ENCODE measurements at regions not wholly inside any gene's neighbourhood (a gene's known extent, or its start where the extent isn't known, plus 50 kb on each side); places are given as distances from the start of the nearest gene placed in this dataset.
"Not testable (repeated sequence)": the region's sequence is repeated elsewhere in the genome, so short reads cannot be mapped to it uniquely, and the experiment has no call there.

DNA sequence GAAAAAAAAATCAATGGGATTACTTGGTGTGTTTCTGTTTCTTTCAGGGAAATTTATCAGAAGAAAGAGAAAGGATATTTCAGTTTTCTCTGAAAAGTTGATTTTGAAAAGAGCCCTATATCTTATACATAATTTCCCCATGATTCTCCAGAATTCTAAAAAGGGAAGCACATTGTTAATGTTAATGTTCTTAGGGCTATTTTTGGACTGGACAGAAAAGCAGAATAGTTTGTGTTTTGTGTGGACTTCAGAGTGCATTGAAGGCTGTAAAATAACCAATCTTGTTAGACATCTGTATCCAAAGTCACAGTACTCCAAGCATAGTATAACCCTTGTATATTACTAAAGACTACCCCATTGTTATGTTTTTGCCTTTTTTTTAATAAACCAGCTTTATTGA, 130.3 kb downstream of the SEPTIN7 start:
- not testable (repeated sequence) for H3K4me1 ChIP-seq (ENCODE audit: control insufficient read depth in 2 of 2, insufficient read depth in 1 of 2, low read depth in 1 of 2, low read length in 2 of 2); H3K23ac ChIP-seq (ENCODE audit: low read depth, low read length, poor library complexity); H4K8ac ChIP-seq (ENCODE audit: low read depth, low read length); H3K27ac ChIP-seq (replicated peaks; ENCODE audit: low read length); H3K4me3 ChIP-seq (ENCODE audit: low read length in 2 of 2); H3K18ac ChIP-seq (ENCODE audit: low read length); H4K91ac ChIP-seq (ENCODE audit: low read depth, low read length, poor library complexity); H3K4me2 ChIP-seq (ENCODE audit: insufficient read depth, low read length, poor library complexity, severe bottlenecking); H3K36me3 ChIP-seq (replicated peaks in 1 of 2; ENCODE audit: control insufficient read depth in 2 of 2, insufficient read depth in 2 of 2, low read length in 2 of 2); H2AK5ac ChIP-seq (ENCODE audit: low read depth, low read length); H2BK5ac ChIP-seq (ENCODE audit: low read length); DNase-seq (ENCODE audit: low spot score); H3K9ac ChIP-seq (ENCODE audit: low read depth, low read length, poor library complexity); H2BK12ac ChIP-seq (ENCODE audit: low read length); H3K79me1 ChIP-seq (ENCODE audit: low read depth, low read length); H2AFZ ChIP-seq (ENCODE audit: low read length); H3K9me3 ChIP-seq (replicated peaks in 1 of 2; ENCODE audit: control insufficient read depth in 2 of 2, insufficient read depth in 1 of 2, low read depth in 1 of 2, low read length in 2 of 2); H3K27me3 ChIP-seq (ENCODE audit: control insufficient read depth in 3 of 3, insufficient read depth in 3 of 3, low read depth in 1 of 3, low read length in 3 of 3); H3K4ac ChIP-seq (ENCODE audit: low read length); H2BK15ac ChIP-seq (ENCODE audit: low read length); H3K14ac ChIP-seq (ENCODE audit: low read length); H2BK120ac ChIP-seq (ENCODE audit: low read depth, low read length)

- not testable (repeated sequence) for H2BK5ac ChIP-seq (ENCODE audit: low read length); H3K9ac ChIP-seq (ENCODE audit: low read depth, low read length, poor library complexity); H2AFZ ChIP-seq (ENCODE audit: low read length); H2BK120ac ChIP-seq (ENCODE audit: low read depth, low read length); H3K36me3 ChIP-seq (replicated peaks in 1 of 2; ENCODE audit: control insufficient read depth in 2 of 2, insufficient read depth in 2 of 2, low read length in 2 of 2); H3K4me3 ChIP-seq (ENCODE audit: low read length in 2 of 2); H3K4me2 ChIP-seq (ENCODE audit: insufficient read depth, low read length, poor library complexity, severe bottlenecking); H2BK12ac ChIP-seq (ENCODE audit: low read length); H4K91ac ChIP-seq (ENCODE audit: low read depth, low read length, poor library complexity); H2BK15ac ChIP-seq (ENCODE audit: low read length); H3K79me1 ChIP-seq (ENCODE audit: low read depth, low read length); H3K23ac ChIP-seq (ENCODE audit: low read depth, low read length, poor library complexity); H3K27ac ChIP-seq (replicated peaks; ENCODE audit: low read length); H3K4ac ChIP-seq (ENCODE audit: low read length); H3K4me1 ChIP-seq (ENCODE audit: control insufficient read depth in 2 of 2, insufficient read depth in 1 of 2, low read depth in 1 of 2, low read length in 2 of 2); DNase-seq (ENCODE audit: low spot score); H4K8ac ChIP-seq (ENCODE audit: low read depth, low read length); H3K27me3 ChIP-seq (ENCODE audit: control insufficient read depth in 3 of 3, insufficient read depth in 3 of 3, low read depth in 1 of 3, low read length in 3 of 3); H3K18ac ChIP-seq (ENCODE audit: low read length); H3K14ac ChIP-seq (ENCODE audit: low read length); H3K9me3 ChIP-seq (replicated peaks in 1 of 2; ENCODE audit: control insufficient read depth in 2 of 2, insufficient read depth in 1 of 2, low read depth in 1 of 2, low read length in 2 of 2); H2AK5ac ChIP-seq (ENCODE audit: low read depth, low read length)
These were observed 130.7 kb downstream of the SEPTIN7 start for GRCh38 chr7:35931551-35931950.

DNA sequence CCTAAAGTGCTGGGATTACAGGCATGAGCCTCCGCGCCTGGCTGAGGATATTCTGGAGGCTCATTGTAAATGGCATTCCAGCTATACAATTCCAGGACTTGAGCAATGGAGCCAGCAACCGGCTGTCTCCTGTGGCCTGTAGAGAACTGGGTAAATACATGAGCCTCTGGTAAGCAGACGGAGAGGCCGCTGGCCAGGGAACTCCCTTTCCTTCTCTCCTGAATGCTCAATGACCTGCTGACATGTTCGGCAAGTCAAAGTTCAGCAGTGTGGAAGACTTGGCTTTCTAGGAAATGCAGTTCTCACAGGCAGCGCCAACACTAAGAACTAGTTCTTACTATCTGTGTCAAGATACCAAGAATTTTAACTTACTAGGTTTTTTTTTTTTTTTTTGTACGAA, 139.8 kb downstream of the SEPTIN7 start:
- not testable (repeated sequence) for H3K4me1 ChIP-seq (ENCODE audit: control insufficient read depth in 2 of 2, insufficient read depth in 1 of 2, low read depth in 1 of 2, low read length in 2 of 2); H3K4me3 ChIP-seq (ENCODE audit: low read length in 2 of 2); H3K27me3 ChIP-seq (ENCODE audit: control insufficient read depth in 3 of 3, insufficient read depth in 3 of 3, low read depth in 1 of 3, low read length in 3 of 3); H3K27ac ChIP-seq (replicated peaks; ENCODE audit: low read length); H3K18ac ChIP-seq (ENCODE audit: low read length); H3K9me3 ChIP-seq (replicated peaks in 1 of 2; ENCODE audit: control insufficient read depth in 2 of 2, insufficient read depth in 1 of 2, low read depth in 1 of 2, low read length in 2 of 2); DNase-seq (ENCODE audit: low spot score); H3K4ac ChIP-seq (ENCODE audit: low read length); H2BK12ac ChIP-seq (ENCODE audit: low read length); H2AFZ ChIP-seq (ENCODE audit: low read length); H3K4me2 ChIP-seq (ENCODE audit: insufficient read depth, low read length, poor library complexity, severe bottlenecking); H2BK120ac ChIP-seq (ENCODE audit: low read depth, low read length); H2AK5ac ChIP-seq (ENCODE audit: low read depth, low read length); H3K79me1 ChIP-seq (ENCODE audit: low read depth, low read length); H4K91ac ChIP-seq (ENCODE audit: low read depth, low read length, poor library complexity); H3K9ac ChIP-seq (ENCODE audit: low read depth, low read length, poor library complexity); H2BK5ac ChIP-seq (ENCODE audit: low read length); H3K36me3 ChIP-seq (replicated peaks in 1 of 2; ENCODE audit: control insufficient read depth in 2 of 2, insufficient read depth in 2 of 2, low read length in 2 of 2); H4K8ac ChIP-seq (ENCODE audit: low read depth, low read length); H3K14ac ChIP-seq (ENCODE audit: low read length); H2BK15ac ChIP-seq (ENCODE audit: low read length); H3K23ac ChIP-seq (ENCODE audit: low read depth, low read length, poor library complexity)
- no CpG with 5 or more reads among the region's 8 CpGs for WGBS, 2 donors (ENCODE audit: extremely low coverage in 2 of 2, insufficient read length in 2 of 2, insufficient replicate concordance in 1 of 2)

DNA sequence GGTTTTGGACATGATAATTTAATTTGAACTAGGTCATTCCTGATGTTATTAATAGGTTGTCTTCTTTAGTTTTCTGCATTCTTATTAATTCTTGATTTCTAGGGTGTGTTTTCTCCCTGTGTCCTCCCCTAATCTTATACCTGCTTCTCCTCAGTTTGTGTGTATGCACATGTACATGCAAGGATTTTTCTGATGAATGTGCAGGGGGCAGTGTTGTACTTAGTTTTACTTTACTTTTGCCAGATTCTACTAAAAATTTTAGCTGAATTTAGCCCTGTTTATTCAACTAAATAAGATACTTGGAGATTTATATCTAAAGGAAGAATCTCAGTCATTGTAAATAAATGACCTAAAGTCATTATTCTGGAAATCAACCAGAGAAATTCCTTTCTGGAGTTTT, 144.8 kb downstream of the SEPTIN7 start:
- not testable (repeated sequence) for H2BK5ac ChIP-seq (ENCODE audit: low read length); H3K27me3 ChIP-seq (ENCODE audit: control insufficient read depth in 3 of 3, insufficient read depth in 3 of 3, low read depth in 1 of 3, low read length in 3 of 3)

More for the DNA sequence above, 144.8 kb downstream of the SEPTIN7 start:
- H2BK120ac ChIP-seq (ENCODE audit: low read depth, low read length); H2AFZ ChIP-seq (ENCODE audit: low read length); H3K18ac ChIP-seq (ENCODE audit: low read length); H4K8ac ChIP-seq (ENCODE audit: low read depth, low read length); H2BK15ac ChIP-seq (ENCODE audit: low read length); H3K4ac ChIP-seq (ENCODE audit: low read length); H3K23ac ChIP-seq (ENCODE audit: low read depth, low read length, poor library complexity); H2BK12ac ChIP-seq (ENCODE audit: low read length); H3K27ac ChIP-seq (replicated peaks; ENCODE audit: low read length); DNase-seq (ENCODE audit: low spot score); H3K36me3 ChIP-seq (replicated peaks in 1 of 2; ENCODE audit: control insufficient read depth in 2 of 2, insufficient read depth in 2 of 2, low read length in 2 of 2); H3K4me2 ChIP-seq (ENCODE audit: insufficient read depth, low read length, poor library complexity, severe bottlenecking); H3K9me3 ChIP-seq (replicated peaks in 1 of 2; ENCODE audit: control insufficient read depth in 2 of 2, insufficient read depth in 1 of 2, low read depth in 1 of 2, low read length in 2 of 2); H3K4me1 ChIP-seq (ENCODE audit: control insufficient read depth in 2 of 2, insufficient read depth in 1 of 2, low read depth in 1 of 2, low read length in 2 of 2); H4K91ac ChIP-seq (ENCODE audit: low read depth, low read length, poor library complexity); H3K9ac ChIP-seq (ENCODE audit: low read depth, low read length, poor library complexity); H3K14ac ChIP-seq (ENCODE audit: low read length); H2AK5ac ChIP-seq (ENCODE audit: low read depth, low read length); H3K4me3 ChIP-seq (ENCODE audit: low read length in 2 of 2); H3K79me1 ChIP-seq (ENCODE audit: low read depth, low read length): not testable (repeated sequence)
